HepG2 (cell line): ENCODE measurements at regions not wholly inside any gene's neighbourhood (a gene's known extent, or its start where the extent isn't known, plus 50 kb on each side); places are given as distances from the start of the nearest gene placed in this dataset.

ENCODE experiments used
- AKAP8 ChIP-seq: sonication (generic); formaldehyde crosslinking; IDR thresholded peaks from 2 replicates; pipeline ENCODE4 v1.5.1; 2020; ENCODE audit warnings: mild to moderate bottlenecking, missing genetic modification reagents
- DMAP1 ChIP-seq: IDR thresholded peaks from 2 replicates; pipeline ENCODE4 v1.6.1; 2016
- EP300 ChIP-seq, 3 experiments: sonication (generic) in 1 of 3; formaldehyde crosslinking in 1 of 3; IDR thresholded peaks; 2 replicates each; pipeline versions ENCODE4 v1.5.1 to v1.6.1; 2011 to 2020; ENCODE audit warnings: low read depth in 2 of 3, low read length in 2 of 3, borderline replicate concordance in 1 of 3, improper control_type of control experiment in 1 of 3, mild to moderate bottlenecking in 1 of 3, missing genetic modification reagents in 1 of 3, moderate library complexity in 1 of 3
- FOXK2 ChIP-seq: fragments of 450-650 bp; IDR thresholded peaks from 2 replicates; pipeline ENCODE4 v1.6.1; 2016
- GLMP ChIP-seq: sonication (generic); formaldehyde crosslinking; IDR thresholded peaks from 2 replicates; pipeline ENCODE4 v1.9.0; 2021; ENCODE audit warnings: missing genetic modification reagents, mild to moderate bottlenecking, borderline replicate concordance
- HES4 ChIP-seq: sonication (generic); formaldehyde crosslinking; IDR thresholded peaks from 2 replicates; pipeline ENCODE4 v1.9.0; 2021; ENCODE audit warnings: mild to moderate bottlenecking, missing genetic modification reagents, borderline replicate concordance
- JUND ChIP-seq: sonication (generic); formaldehyde crosslinking; IDR thresholded peaks from 2 replicates; pipeline ENCODE4 v1.8.0; 2022; ENCODE audit warnings: mild to moderate bottlenecking, missing genetic modification reagents
- KDM2A ChIP-seq: sonication (generic); formaldehyde crosslinking; IDR thresholded peaks from 2 replicates; pipeline ENCODE4 v1.4.0; 2020; ENCODE audit warnings: low read depth, missing genetic modification reagents, borderline replicate concordance
- MXD4 ChIP-seq: IDR thresholded peaks from 2 replicates; pipeline ENCODE4 v1.6.1; 2016; ENCODE audit warnings: mild to moderate bottlenecking, missing biosample characterization, missing genetic modification reagents
- PRMT3 ChIP-seq: sonication (generic); formaldehyde crosslinking; IDR thresholded peaks from 2 replicates; pipeline ENCODE4 v1.8.1; 2022; ENCODE audit warnings: low read depth, mild to moderate bottlenecking, moderate library complexity, missing genetic modification reagents, borderline replicate concordance
- SP2 ChIP-seq: sonication (generic); formaldehyde crosslinking; IDR thresholded peaks from 2 replicates; pipeline ENCODE4 v1.5.1; 2020; ENCODE audit warnings: mild to moderate bottlenecking, missing genetic modification reagents
- SPEN ChIP-seq: sonication (generic); formaldehyde crosslinking; IDR thresholded peaks from 2 replicates; pipeline ENCODE4 v1.5.1; 2020; ENCODE audit warnings: low read depth, mild to moderate bottlenecking, missing genetic modification reagents
- THRA ChIP-seq: sonication (generic); formaldehyde crosslinking; IDR thresholded peaks from 2 replicates; pipeline ENCODE4 v1.4.0; 2020; ENCODE audit warnings: missing genetic modification reagents, borderline replicate concordance
- USF2 ChIP-seq, 2 experiments: sonication (generic) in 1 of 2; formaldehyde crosslinking in 1 of 2; IDR thresholded peaks; 2 replicates each; pipeline versions ENCODE4 v1.5.1 to v1.6.1; 2011 to 2020; ENCODE audit warnings: borderline replicate concordance in 1 of 2, low read depth in 1 of 2, low read length in 1 of 2, mild to moderate bottlenecking in 1 of 2, missing genetic modification reagents in 1 of 2, moderate library complexity in 1 of 2
- ZBTB21 ChIP-seq: sonication (generic); formaldehyde crosslinking; IDR thresholded peaks from 2 replicates; pipeline ENCODE4 v1.4.0; 2020; ENCODE audit warnings: missing genetic modification reagents
- ZNF180 ChIP-seq: sonication (generic); formaldehyde crosslinking; IDR thresholded peaks from 2 replicates; pipeline ENCODE4 v1.4.0; 2020; ENCODE audit warnings: low read depth, missing genetic modification reagents, borderline replicate concordance
- ZNF264 ChIP-seq: sonication (generic); formaldehyde crosslinking; IDR thresholded peaks from 2 replicates; pipeline ENCODE4 v1.4.0; 2020; ENCODE audit warnings: missing genetic modification reagents
- ZNF333 ChIP-seq: sonication (generic); formaldehyde crosslinking; IDR thresholded peaks from 2 replicates; pipeline ENCODE4 v1.4.0; 2020; ENCODE audit warnings: mild to moderate bottlenecking, missing genetic modification reagents, borderline replicate concordance
- ZNF503 ChIP-seq: sonication (generic); formaldehyde crosslinking; IDR thresholded peaks from 2 replicates; pipeline ENCODE4 v1.4.0; 2020; ENCODE audit warnings: missing genetic modification reagents
- ZNF605 ChIP-seq: sonication (generic); formaldehyde crosslinking; IDR thresholded peaks from 2 replicates; pipeline ENCODE4 v1.8.0; 2022; ENCODE audit warnings: mild to moderate bottlenecking, missing genetic modification reagents
- ZSCAN20 ChIP-seq: sonication (generic); formaldehyde crosslinking; IDR thresholded peaks from 2 replicates; pipeline ENCODE4 v1.4.0; 2020; ENCODE audit warnings: missing genetic modification reagents, mild to moderate bottlenecking, borderline replicate concordance

- no peak for TF ChIP-seq HES4 (CRISPR knock-in tag)
- TF ChIP-seq EP300 (IDR thresholded peaks at IDR 0.05; ENCODE audit: low read depth in 2 of 2, low read length in 2 of 2) = peak; percentile 80 to 92
- TF ChIP-seq EP300 (CRISPR knock-in tag; IDR thresholded peaks at IDR 0.05; ENCODE audit: borderline replicate concordance) = peak; percentile 84
- TF ChIP-seq SPEN = peak; percentile 80
- TF ChIP-seq USF2 (IDR thresholded peaks at IDR 0.05; ENCODE audit: low read depth, low read length) = peak; percentile 97
- peak; percentile 97 for TF ChIP-seq USF2 (CRISPR knock-in tag; IDR thresholded peaks at IDR 0.05; ENCODE audit: borderline replicate concordance)
- TF ChIP-seq ZNF503 = peak; percentile 45; the same call in 1 of the 2 replicates
- TF ChIP-seq PRMT3 (CRISPR knock-in tag) = peak; percentile 59; the same call in 1 of the 2 replicates
- peak; percentile 93 for TF ChIP-seq JUND (CRISPR knock-in tag)
- no peak for TF ChIP-seq GLMP (CRISPR knock-in tag)
- TF ChIP-seq SP2 = no peak
- TF ChIP-seq DMAP1 (CRISPR knock-in tag) = peak; percentile 62; the same call in 1 of the 2 replicates
- peak; percentile 80 for TF ChIP-seq THRA (CRISPR knock-in tag)
- peak; percentile 52; the same call in 1 of the 2 replicates for TF ChIP-seq ZNF605 (CRISPR knock-in tag)
- no peak for TF ChIP-seq MXD4 (CRISPR knock-in tag)
- peak; percentile 59; the same call in 1 of the 2 replicates for TF ChIP-seq FOXK2
- TF ChIP-seq AKAP8 (CRISPR knock-in tag) = 0 out of 2 replicates have a peak, but pooled peaks have one; percentile 38
- peak; percentile 87; the same call in 1 of the 2 replicates for TF ChIP-seq ZNF264 (CRISPR knock-in tag)
- no peak; the same call in 1 of the 2 replicates for TF ChIP-seq ZNF333
- TF ChIP-seq ZSCAN20 (CRISPR knock-in tag) = no peak; the same call in 1 of the 2 replicates
- TF ChIP-seq ZNF180 (CRISPR knock-in tag) = no peak
- no peak for TF ChIP-seq ZBTB21 (CRISPR knock-in tag)
- TF ChIP-seq KDM2A (CRISPR knock-in tag) = peak; percentile 70
Measured at GRCh38 chr2:8090748-8091700, 590.8 kb upstream of the ID2 start (continued).
